ENCODE measurements at regions not wholly inside any gene's neighbourhood (a gene's known extent, or its start where the extent isn't known, plus 50 kb on each side); places are given as distances from the start of the nearest gene placed in this dataset.

- no peak for TF ChIP-seq CTCF (conservative IDR thresholded peaks at IDR 0.05)
- peak overlapping the region; percentile 56 for H3K27ac ChIP-seq
Measured at GRCh38 chrX:40474205-40474626, 106.6 kb upstream of the ATP6AP2 start.

GRCh38 chrX:40473460-40474204 lies 107.1 kb upstream of the ATP6AP2 start:
- no peak for TF ChIP-seq CTCF (conservative IDR thresholded peaks at IDR 0.05)

GRCh38 chrX:40471965-40472648 lies 108.7 kb upstream of the ATP6AP2 start:
- H3K27ac ChIP-seq: peak overlapping the region; percentile 56
- peak; percentile 61 for TF ChIP-seq CTCF (conservative IDR thresholded peaks at IDR 0.05)

More at GRCh38 chrX:40473460-40474204, 107.1 kb upstream of the ATP6AP2 start:
- peak overlapping the region; percentile 56 for H3K27ac ChIP-seq

- TF ChIP-seq CTCF (conservative IDR thresholded peaks at IDR 0.05): no peak
- no peak overlapping the region; the same call in 1 of the 2 replicates for H3K27ac ChIP-seq
Measured at GRCh38 chrX:40470830-40471429, 109.8 kb upstream of the ATP6AP2 start.

- H3K27ac ChIP-seq: peak overlapping the region; percentile 75
- TF ChIP-seq CTCF (conservative IDR thresholded peaks at IDR 0.05): no peak
Measured at GRCh38 chrX:40469316-40469715, 111.5 kb upstream of the ATP6AP2 start.

GRCh38 chrX:40468033-40468846 lies 112.5 kb upstream of the ATP6AP2 start:
- TF ChIP-seq CTCF (conservative IDR thresholded peaks at IDR 0.05): peak; percentile 77
- H3K27ac ChIP-seq: peak overlapping the region; percentile 75

Measured in VCaP (cell line).